ENCODE measurements at regions not wholly inside any gene's neighbourhood (a gene's known extent, or its start where the extent isn't known, plus 50 kb on each side); places are given as distances from the start of the nearest gene placed in this dataset.

DNA sequence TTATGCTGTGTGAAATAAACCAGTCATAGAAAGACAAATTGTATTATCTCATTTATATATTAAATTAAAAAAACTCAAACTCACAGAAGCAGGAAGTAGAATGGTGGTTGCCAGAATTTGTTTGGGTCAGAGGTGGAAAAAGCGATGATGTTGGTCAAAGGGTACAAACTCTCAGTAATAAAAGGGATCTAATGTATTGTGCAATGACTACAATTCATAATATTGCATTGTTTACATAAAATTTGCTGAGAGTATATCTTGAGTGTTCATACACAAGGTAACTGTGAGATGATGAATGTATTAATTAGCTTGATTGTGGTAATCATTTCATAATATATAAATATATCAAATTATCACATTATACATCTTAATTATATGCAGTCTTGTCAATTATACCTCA, 56.7 kb downstream of the FOXG1 start:
- TF ChIP-seq MAZ (IDR thresholded peaks at IDR 0.05; ENCODE audit: borderline replicate concordance, low read depth, low read length) (no peak), MXI1 (IDR thresholded peaks at IDR 0.05; ENCODE audit: borderline replicate concordance, low read depth, low read length) (no peak)

Measured in IMR-90 (cell line).